ENCODE measurements at regions not wholly inside any gene's neighbourhood (a gene's known extent, or its start where the extent isn't known, plus 50 kb on each side); places are given as distances from the start of the nearest gene placed in this dataset.
"Not testable (repeated sequence)": the region's sequence is repeated elsewhere in the genome, so short reads cannot be mapped to it uniquely, and the experiment has no call there.

DNA sequence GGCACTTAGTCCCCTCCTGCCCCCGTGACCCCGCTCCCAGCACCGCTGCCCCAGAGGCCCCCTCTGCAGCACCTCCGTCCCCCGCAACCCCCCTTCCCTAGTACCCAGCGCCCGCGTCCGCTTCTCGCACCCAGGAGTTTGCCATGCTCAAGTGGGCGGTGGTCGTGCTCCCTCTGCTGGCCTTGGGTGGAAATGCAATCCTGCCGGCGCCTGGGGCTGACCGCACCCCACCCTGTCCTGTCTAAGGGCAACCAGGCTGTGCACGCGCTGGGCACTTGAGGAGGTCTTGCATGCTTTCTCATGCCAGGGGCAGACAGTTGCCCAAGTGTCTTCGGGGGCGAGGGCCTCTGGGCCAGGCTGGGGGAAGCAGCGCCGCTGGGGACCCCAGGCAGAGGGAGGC is 1544.9 kb upstream of the USP9Y start:
- H3K9me3 ChIP-seq (ENCODE audit: control insufficient read depth, insufficient read depth, low read length); H4K20me1 ChIP-seq (ENCODE audit: control insufficient read depth, insufficient read depth, low read depth, low read length); H3K9me2 ChIP-seq (replicated peaks; ENCODE audit: control insufficient read depth, low read length); H3K79me2 ChIP-seq (ENCODE audit: control insufficient read depth, low read length); H3K27me3 ChIP-seq (ENCODE audit: control insufficient read depth, low read length); H3F3A ChIP-seq (ENCODE audit: control insufficient read depth, insufficient read depth); H3K27ac ChIP-seq (ENCODE audit: low read depth, low read length); H3K4me3 ChIP-seq (ENCODE audit: low read length); H3K36me3 ChIP-seq (ENCODE audit: control insufficient read depth, low read length); H3K4me2 ChIP-seq (ENCODE audit: low read length); H3K4me1 ChIP-seq (ENCODE audit: control insufficient read depth, low read length): not testable (repeated sequence)
- TF ChIP-seq, protein P1, sequence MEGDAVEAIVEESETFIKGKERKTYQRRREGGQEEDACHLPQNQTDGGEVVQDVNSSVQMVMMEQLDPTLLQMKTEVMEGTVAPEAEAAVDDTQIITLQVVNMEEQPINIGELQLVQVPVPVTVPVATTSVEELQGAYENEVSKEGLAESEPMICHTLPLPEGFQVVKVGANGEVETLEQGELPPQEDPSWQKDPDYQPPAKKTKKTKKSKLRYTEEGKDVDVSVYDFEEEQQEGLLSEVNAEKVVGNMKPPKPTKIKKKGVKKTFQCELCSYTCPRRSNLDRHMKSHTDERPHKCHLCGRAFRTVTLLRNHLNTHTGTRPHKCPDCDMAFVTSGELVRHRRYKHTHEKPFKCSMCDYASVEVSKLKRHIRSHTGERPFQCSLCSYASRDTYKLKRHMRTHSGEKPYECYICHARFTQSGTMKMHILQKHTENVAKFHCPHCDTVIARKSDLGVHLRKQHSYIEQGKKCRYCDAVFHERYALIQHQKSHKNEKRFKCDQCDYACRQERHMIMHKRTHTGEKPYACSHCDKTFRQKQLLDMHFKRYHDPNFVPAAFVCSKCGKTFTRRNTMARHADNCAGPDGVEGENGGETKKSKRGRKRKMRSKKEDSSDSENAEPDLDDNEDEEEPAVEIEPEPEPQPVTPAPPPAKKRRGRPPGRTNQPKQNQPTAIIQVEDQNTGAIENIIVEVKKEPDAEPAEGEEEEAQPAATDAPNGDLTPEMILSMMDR (IDR thresholded peaks at IDR 0.05; ENCODE audit: low read depth, low read length, poor library complexity, severe bottlenecking): peak; percentile 35

DNA sequence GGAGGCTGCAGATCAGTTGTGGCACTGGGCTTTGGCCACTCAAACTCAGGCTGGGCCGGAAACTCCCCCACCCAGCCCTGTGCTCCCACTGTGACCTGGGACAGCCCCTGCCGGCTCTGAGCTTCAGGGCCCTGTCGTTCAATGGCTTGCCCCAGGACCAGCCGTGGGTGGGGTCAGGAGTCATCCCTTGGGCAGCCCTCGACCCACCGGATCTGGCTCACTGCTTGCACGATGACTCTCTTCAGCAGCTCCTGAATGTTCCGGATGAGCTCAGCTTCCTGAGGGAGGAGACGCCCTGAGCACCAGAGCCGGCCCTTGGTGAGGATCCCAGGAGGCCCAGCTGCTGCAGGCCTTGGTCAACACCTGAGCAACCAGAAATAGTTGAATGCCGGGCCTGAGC is 1544.2 kb upstream of the USP9Y start:
- not testable (repeated sequence) for H3K4me3 ChIP-seq (ENCODE audit: low read length); H3K27ac ChIP-seq (ENCODE audit: low read depth, low read length); H3K27me3 ChIP-seq (ENCODE audit: control insufficient read depth, low read length); H3K4me1 ChIP-seq (ENCODE audit: control insufficient read depth, low read length); H3K36me3 ChIP-seq (ENCODE audit: control insufficient read depth, low read length); H3K9me3 ChIP-seq (ENCODE audit: control insufficient read depth, insufficient read depth, low read length); H3K9me2 ChIP-seq (replicated peaks; ENCODE audit: control insufficient read depth, low read length); H3F3A ChIP-seq (ENCODE audit: control insufficient read depth, insufficient read depth); H4K20me1 ChIP-seq (ENCODE audit: control insufficient read depth, insufficient read depth, low read depth, low read length); H3K79me2 ChIP-seq (ENCODE audit: control insufficient read depth, low read length); H3K4me2 ChIP-seq (ENCODE audit: low read length)

DNA sequence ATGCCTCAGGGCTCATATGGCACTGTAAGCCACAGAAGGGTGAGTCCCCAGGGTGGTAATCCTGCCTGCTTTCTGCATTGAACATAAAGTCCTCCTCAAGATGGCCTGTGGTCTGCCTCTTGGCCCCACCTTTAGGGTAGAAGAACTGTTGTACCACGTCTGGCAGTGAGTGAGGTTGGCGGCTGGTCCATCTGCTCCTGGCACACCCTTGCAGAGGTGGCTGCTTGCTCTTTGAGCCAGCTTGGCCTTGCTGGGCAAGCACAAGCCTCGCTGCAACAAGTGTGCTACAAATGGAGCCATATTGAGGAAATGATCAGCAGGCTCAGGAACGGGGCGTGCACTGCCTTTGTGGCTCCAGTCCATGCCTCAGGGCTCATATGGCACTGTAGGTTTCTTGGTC is 1524.0 kb upstream of the USP9Y start:
- not testable (repeated sequence) for H3K79me2 ChIP-seq (ENCODE audit: control insufficient read depth, low read length); H4K20me1 ChIP-seq (ENCODE audit: control insufficient read depth, insufficient read depth, low read depth, low read length); H3K9me2 ChIP-seq (replicated peaks; ENCODE audit: control insufficient read depth, low read length); H3K27me3 ChIP-seq (ENCODE audit: control insufficient read depth, low read length); H3K4me2 ChIP-seq (ENCODE audit: low read length); H3F3A ChIP-seq (ENCODE audit: control insufficient read depth, insufficient read depth); H3K36me3 ChIP-seq (ENCODE audit: control insufficient read depth, low read length); H3K4me3 ChIP-seq (ENCODE audit: low read length); H3K27ac ChIP-seq (ENCODE audit: low read depth, low read length); H3K9me3 ChIP-seq (ENCODE audit: control insufficient read depth, insufficient read depth, low read length); H3K4me1 ChIP-seq (ENCODE audit: control insufficient read depth, low read length)

DNA sequence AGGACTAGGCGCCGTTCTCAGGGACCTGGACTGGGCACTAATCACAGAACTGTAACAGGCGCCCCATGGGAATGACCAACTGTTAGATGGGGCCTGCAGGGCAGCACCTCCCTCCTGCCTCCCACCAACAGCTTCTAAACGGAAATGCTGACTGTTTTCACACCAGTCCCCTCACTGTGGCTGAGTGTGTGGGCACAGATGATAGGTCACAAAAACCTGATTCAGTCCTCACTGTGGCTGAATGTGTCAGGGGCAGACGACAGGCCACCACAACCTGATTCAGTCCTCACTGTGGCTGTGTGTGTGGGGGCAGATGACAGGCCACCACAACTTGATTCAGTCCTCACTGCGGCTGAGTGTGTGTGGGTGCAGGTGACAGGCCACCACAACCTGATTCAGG is 1499.9 kb upstream of the USP9Y start:
- H3K4me2 ChIP-seq (ENCODE audit: low read length); H3K27ac ChIP-seq (ENCODE audit: low read depth, low read length); H3K4me3 ChIP-seq (ENCODE audit: low read length); H3K9me2 ChIP-seq (replicated peaks; ENCODE audit: control insufficient read depth, low read length); H3K27me3 ChIP-seq (ENCODE audit: control insufficient read depth, low read length); H3K79me2 ChIP-seq (ENCODE audit: control insufficient read depth, low read length); H3K36me3 ChIP-seq (ENCODE audit: control insufficient read depth, low read length); H3F3A ChIP-seq (ENCODE audit: control insufficient read depth, insufficient read depth); H3K4me1 ChIP-seq (ENCODE audit: control insufficient read depth, low read length); H3K9me3 ChIP-seq (ENCODE audit: control insufficient read depth, insufficient read depth, low read length); H4K20me1 ChIP-seq (ENCODE audit: control insufficient read depth, insufficient read depth, low read depth, low read length): not testable (repeated sequence)

DNA sequence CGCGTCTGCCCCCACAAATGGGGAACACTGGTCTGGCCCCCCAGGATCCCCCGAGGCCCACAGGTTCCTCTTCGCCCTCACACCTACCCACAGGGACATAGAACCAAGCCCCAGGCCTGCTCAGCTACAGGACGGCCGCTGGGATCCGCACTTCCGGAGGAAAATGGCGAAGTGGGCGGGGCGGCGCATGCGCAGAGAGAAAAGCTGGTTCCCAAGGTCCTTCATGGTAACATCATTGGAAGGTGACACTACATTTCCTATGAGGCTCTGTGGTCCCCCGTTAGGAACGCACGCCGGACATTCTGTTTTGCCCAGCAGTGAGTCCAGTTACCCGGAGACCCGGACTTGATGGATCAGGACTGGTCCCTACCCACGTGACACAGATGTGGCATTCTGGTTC is 1486.2 kb upstream of the USP9Y start:
- H3K27ac ChIP-seq (ENCODE audit: low read depth, low read length); H3K9me2 ChIP-seq (replicated peaks; ENCODE audit: control insufficient read depth, low read length); H3K79me2 ChIP-seq (ENCODE audit: control insufficient read depth, low read length); H3F3A ChIP-seq (ENCODE audit: control insufficient read depth, insufficient read depth); H3K4me2 ChIP-seq (ENCODE audit: low read length); H3K4me3 ChIP-seq (ENCODE audit: low read length); H3K4me1 ChIP-seq (ENCODE audit: control insufficient read depth, low read length); H3K36me3 ChIP-seq (ENCODE audit: control insufficient read depth, low read length); H3K27me3 ChIP-seq (ENCODE audit: control insufficient read depth, low read length); H3K9me3 ChIP-seq (ENCODE audit: control insufficient read depth, insufficient read depth, low read length); H4K20me1 ChIP-seq (ENCODE audit: control insufficient read depth, insufficient read depth, low read depth, low read length): not testable (repeated sequence)

All from DOHH2 (cell line).